ENCODE measurements at regions not wholly inside any gene's neighbourhood (a gene's known extent, or its start where the extent isn't known, plus 50 kb on each side); places are given as distances from the start of the nearest gene placed in this dataset.

- Histone ChIP-seq H3K36me3 (no peaks in the 10 kb centered on the region), H3K9me3 (no peaks in the 10 kb centered on the region), H3K4me1 (no peaks in the 10 kb centered on the region), H3K27ac (no peak overlapping the region), H3K27me3 (ENCODE audit: low read depth) (no peaks in the 10 kb centered on the region), H3K4me3 (no peak overlapping the region)
- ATAC-seq = no peak
- intact Hi-C loops (cut with DNase I) = no loop called here
- no peak for DNase-seq
- TF ChIP-seq CTCF (IDR thresholded peaks at IDR 0.05) = no peak
These were observed 54.7 kb upstream of the CTNNB1 start for GRCh38 chr3:41144631-41145030.

GRCh38 chr3:41148478-41148877 lies 50.8 kb upstream of the CTNNB1 start:
- TF ChIP-seq CTCF (IDR thresholded peaks at IDR 0.05) = no peak
- no peak for ATAC-seq
- intact Hi-C loops (cut with DNase I) = no loop called here
- Histone ChIP-seq H3K9me3 (no peaks in the 10 kb centered on the region), H3K27ac (no peak overlapping the region), H3K4me3 (no peak overlapping the region), H3K27me3 (ENCODE audit: low read depth) (no peaks in the 10 kb centered on the region), H3K36me3 (no peaks in the 10 kb centered on the region), H3K4me1 (no peaks in the 10 kb centered on the region)
- no peak for DNase-seq

- no peaks in the 10 kb centered on the region for H3K4me1 ChIP-seq
- no peak overlapping the region for H3K4me3 ChIP-seq
- TF ChIP-seq CTCF (IDR thresholded peaks at IDR 0.05) = no peak
- no peak overlapping the region for H3K27ac ChIP-seq
- H3K9me3 ChIP-seq = no peaks in the 10 kb centered on the region
- H3K36me3 ChIP-seq = no peaks in the 10 kb centered on the region
- intact Hi-C loops (cut with DNase I) = no loop called here
- no peaks in the 10 kb centered on the region for H3K27me3 ChIP-seq (ENCODE audit: low read depth)
- no peak for DNase-seq
- no peak for ATAC-seq
These were observed 50.4 kb upstream of the CTNNB1 start for GRCh38 chr3:41148901-41149300.
